DOHH2 (cell line): ENCODE measurements at regions not wholly inside any gene's neighbourhood (a gene's known extent, or its start where the extent isn't known, plus 50 kb on each side); places are given as distances from the start of the nearest gene placed in this dataset.

Experiments used
- CTCF ChIP-seq: fragments of 200-600 bp; sonication (generic); IDR thresholded peaks from one replicate; pipeline ENCODE4 v1.5.1; 2014; ENCODE audit warnings: antibody characterized with exemption, mild to moderate bottlenecking, low read depth, low read length; ENCODE audit not compliant: poor library complexity, severe bottlenecking
- EZH2phosphoT487 ChIP-seq: fragments of 200-600 bp; sonication (generic); IDR thresholded peaks from 2 replicates; pipeline ENCODE4 v1.6.1; 2017; ENCODE audit warnings: borderline replicate concordance, mild to moderate bottlenecking, antibody characterized with exemption, low read length, moderate library complexity, mixed read lengths

- no peak for TF ChIP-seq CTCF
- no peak for TF ChIP-seq EZH2phosphoT487
Observed at GRCh38 chr4:24279911-24280375, 304.4 kb downstream of the DHX15 start.
